ENCODE measurements at regions not wholly inside any gene's neighbourhood (a gene's known extent, or its start where the extent isn't known, plus 50 kb on each side); places are given as distances from the start of the nearest gene placed in this dataset.
A peak's percentile ranks its signal among the peaks of the same experiment; 100 is the strongest.

DNA sequence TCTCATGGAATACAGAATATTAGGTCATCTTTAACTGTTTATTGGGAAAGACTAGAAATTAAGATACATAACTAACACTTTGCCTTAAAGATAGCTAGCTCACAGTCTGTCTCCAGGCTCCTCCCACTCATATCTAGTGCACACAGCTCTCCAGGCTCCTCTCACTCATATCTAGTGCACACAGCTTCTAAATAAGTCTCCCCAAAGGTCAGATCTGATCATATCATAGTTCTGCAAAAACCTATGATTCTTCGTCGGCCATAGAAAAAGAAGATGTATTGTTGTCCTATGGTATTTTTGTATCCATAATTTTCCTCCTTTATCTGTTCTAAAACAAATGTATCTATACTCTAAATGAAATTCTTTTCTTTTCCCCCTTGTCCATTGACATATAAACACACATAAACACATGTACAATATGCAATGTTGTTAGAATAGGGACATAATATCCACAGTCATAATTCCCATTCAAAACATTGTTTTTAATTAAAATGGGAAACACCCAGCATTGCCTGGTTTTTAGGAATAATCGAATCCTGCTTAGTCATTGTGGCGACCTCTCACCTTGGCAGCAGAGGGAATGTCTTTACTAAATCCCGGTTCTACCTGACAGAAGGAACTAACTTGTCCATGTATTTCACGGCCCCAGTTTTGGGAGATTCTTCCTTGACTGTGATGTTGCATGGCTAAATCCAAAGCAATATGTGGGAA lies 1282.0 kb downstream of the PCDH7 start:
- no peak overlapping the region for H2BK15ac ChIP-seq (ENCODE audit: low read length)
- no peaks in the 10 kb centered on the region; the same call in 1 of the 2 replicates for H3K23me2 ChIP-seq (ENCODE audit: low read depth, low read length)
- no peaks in the 10 kb centered on the region for H3K27me3 ChIP-seq (replicated peaks in 1 of 4; ENCODE audit: control insufficient read depth in 3 of 4, extremely low read depth in 1 of 4, insufficient read depth in 3 of 4, low read length in 3 of 4)
- no peak overlapping the region for H3K4ac ChIP-seq (replicated peaks; ENCODE audit: insufficient read length, low read depth, low read length)
- H4K91ac ChIP-seq (replicated peaks; ENCODE audit: insufficient read length, low read length): no peak overlapping the region
- H3K27ac ChIP-seq (ENCODE audit: low read depth, low read length): no peak overlapping the region
- peaks cover 0 to 8% (median under 1%) of the 10 kb centered on the region in 4 experiments; a peak in 2 of 7 replicates for H3K4me1 ChIP-seq (replicated peaks in 1 of 4; ENCODE audit: control insufficient read depth in 3 of 4, insufficient read depth in 4 of 4, low read length in 3 of 4)
- no peak overlapping the region for H4K5ac ChIP-seq (ENCODE audit: insufficient read length, low read depth, low read length)
- no peak overlapping the region for H4K8ac ChIP-seq (ENCODE audit: extremely low read depth, insufficient read depth, low read length)
- TF ChIP-seq KDM4A (IDR thresholded peaks at IDR 0.05; ENCODE audit: low read depth, low read length, severe bottlenecking): no peak
- TF ChIP-seq MAFK (IDR thresholded peaks at IDR 0.05; ENCODE audit: low read depth, low read length): peak; percentile 78
- 0 out of 2 replicates have a peak, but pooled peaks have one; percentile 45 for TF ChIP-seq BACH1 (IDR thresholded peaks at IDR 0.05; ENCODE audit: low read length)
- no peak for TF ChIP-seq CEBPB (IDR thresholded peaks at IDR 0.05; ENCODE audit: low read depth, low read length)
- TF ChIP-seq, protein P1, sequence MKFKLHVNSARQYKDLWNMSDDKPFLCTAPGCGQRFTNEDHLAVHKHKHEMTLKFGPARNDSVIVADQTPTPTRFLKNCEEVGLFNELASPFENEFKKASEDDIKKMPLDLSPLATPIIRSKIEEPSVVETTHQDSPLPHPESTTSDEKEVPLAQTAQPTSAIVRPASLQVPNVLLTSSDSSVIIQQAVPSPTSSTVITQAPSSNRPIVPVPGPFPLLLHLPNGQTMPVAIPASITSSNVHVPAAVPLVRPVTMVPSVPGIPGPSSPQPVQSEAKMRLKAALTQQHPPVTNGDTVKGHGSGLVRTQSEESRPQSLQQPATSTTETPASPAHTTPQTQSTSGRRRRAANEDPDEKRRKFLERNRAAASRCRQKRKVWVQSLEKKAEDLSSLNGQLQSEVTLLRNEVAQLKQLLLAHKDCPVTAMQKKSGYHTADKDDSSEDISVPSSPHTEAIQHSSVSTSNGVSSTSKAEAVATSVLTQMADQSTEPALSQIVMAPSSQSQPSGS (IDR thresholded peaks at IDR 0.05; ENCODE audit: low read length): no peak
- TF ChIP-seq GTF2F1 (IDR thresholded peaks at IDR 0.05; ENCODE audit: borderline replicate concordance, low read depth, low read length): no peak
- no peak for TF ChIP-seq SP4 (IDR thresholded peaks at IDR 0.05; ENCODE audit: low read length)
- no peak overlapping the region for H2BK12ac ChIP-seq (ENCODE audit: low read depth, low read length)
- no peaks in the 10 kb centered on the region for H3K36me3 ChIP-seq (ENCODE audit: control insufficient read depth in 2 of 4, insufficient read depth in 4 of 4, low read length in 3 of 4)
- H3K79me2 ChIP-seq (ENCODE audit: control insufficient read depth in 1 of 2, insufficient read depth in 2 of 2, low read length in 2 of 2): no peaks in the 10 kb centered on the region
- no peak overlapping the region for H2BK120ac ChIP-seq (replicated peaks; ENCODE audit: low read depth, low read length)
- H3K4me2 ChIP-seq (ENCODE audit: insufficient read depth in 1 of 2, low read depth in 2 of 2, low read length in 2 of 2): no peak overlapping the region; a peak in 1 of 4 replicates
- POLR2A ChIA-PET (ENCODE audit: partially characterized antibody): no interaction called here
- 86% methylated on average over 6 of the region's 6 CpGs; no CpG with 5 or more reads in 1 of the 2 experiments for WGBS, 2 experiments (ENCODE audit: extremely low coverage in 1 of 2, insufficient coverage in 1 of 2, insufficient read length in 1 of 2, insufficient replicate concordance in 2 of 2, low coverage in 1 of 2, low lambda C conversion rate in 2 of 2, missing lambda C conversion rate in 1 of 2)
- no peak overlapping the region for H2BK5ac ChIP-seq (ENCODE audit: low read depth, low read length)
- H3K79me1 ChIP-seq (ENCODE audit: low read depth, low read length): no peaks in the 10 kb centered on the region
- H3K14ac ChIP-seq (ENCODE audit: insufficient read length): no peak overlapping the region
- FAIRE-seq (peak; percentile 19), DNase-seq (ENCODE audit: low read depth in 1 of 2, low spot score in 2 of 2) (no peak)
- H3K18ac ChIP-seq (ENCODE audit: extremely low read depth, low read length): peak overlapping the region; percentile 22; the same call in 1 of the 2 replicates
- no peak overlapping the region for H3K23ac ChIP-seq (ENCODE audit: insufficient read length)
- no peak overlapping the region for H2BK20ac ChIP-seq (ENCODE audit: low read length)
- peak overlapping the region; percentile 95 for H2AFZ ChIP-seq (ENCODE audit: low read length)
- H3K9me3 ChIP-seq (ENCODE audit: insufficient read depth in 2 of 2, low read depth in 1 of 2, low read length in 1 of 2): no peaks in the 10 kb centered on the region
- H3K56ac ChIP-seq (replicated peaks; ENCODE audit: insufficient read length, low read depth, low read length): no peak overlapping the region
- H3K9ac ChIP-seq (replicated peaks in 1 of 4; ENCODE audit: extremely low read depth in 1 of 4, low read depth in 3 of 4, low read length in 3 of 4): no peak overlapping the region
- CTCF ChIA-PET (ENCODE audit: partially characterized antibody): interaction anchor here (1.9 kb wide), 1 partner anchor 14 kb away, joined by 4 read pairs; no protein-coding TSS in a partner anchor
- H4K20me1 ChIP-seq (replicated peaks in 1 of 2; ENCODE audit: control insufficient read depth in 1 of 2, insufficient read depth in 2 of 2, low read length in 2 of 2): no peaks in the 10 kb centered on the region
- no peak overlapping the region for H3K4me3 ChIP-seq (ENCODE audit: extremely low read depth in 1 of 4, insufficient read depth in 2 of 4, low read depth in 3 of 4, low read length in 4 of 4)
- no peak overlapping the region for H2AK5ac ChIP-seq (ENCODE audit: low read depth, low read length)
